GM23248 (cell line): ENCODE measurements at regions not wholly inside any gene's neighbourhood (a gene's known extent, or its start where the extent isn't known, plus 50 kb on each side); places are given as distances from the start of the nearest gene placed in this dataset.

Experiments
- EZH2 ChIP-seq: fragments of 200-600 bp; sonication (generic); IDR thresholded peaks from 2 replicates; pipeline ENCODE4 v1.6.1; 2018; ENCODE audit warnings: antibody characterized with exemption, mild to moderate bottlenecking; ENCODE audit not compliant: insufficient read depth, poor library complexity, severe bottlenecking
- EZH2phosphoT487 ChIP-seq: fragments of 200-600 bp; sonication (generic); IDR thresholded peaks from 2 replicates; pipeline ENCODE4 v1.6.1; 2018; ENCODE audit warnings: antibody characterized with exemption, moderate library complexity, mild to moderate bottlenecking, low read depth; ENCODE audit not compliant: insufficient read depth

- TF ChIP-seq EZH2 (no peak), EZH2phosphoT487 (no peak)
Measured at GRCh38 chr3:159831466-159831865, 157.2 kb upstream of the IL12A start.
